GM03348 (cell line): ENCODE measurements at regions not wholly inside any gene's neighbourhood (a gene's known extent, or its start where the extent isn't known, plus 50 kb on each side); places are given as distances from the start of the nearest gene placed in this dataset.

Experiments
- DNase-seq: peaks from one replicate; pipeline ENCODE4 v3.0.0; 2012; ENCODE audit warnings: low spot score

DNA sequence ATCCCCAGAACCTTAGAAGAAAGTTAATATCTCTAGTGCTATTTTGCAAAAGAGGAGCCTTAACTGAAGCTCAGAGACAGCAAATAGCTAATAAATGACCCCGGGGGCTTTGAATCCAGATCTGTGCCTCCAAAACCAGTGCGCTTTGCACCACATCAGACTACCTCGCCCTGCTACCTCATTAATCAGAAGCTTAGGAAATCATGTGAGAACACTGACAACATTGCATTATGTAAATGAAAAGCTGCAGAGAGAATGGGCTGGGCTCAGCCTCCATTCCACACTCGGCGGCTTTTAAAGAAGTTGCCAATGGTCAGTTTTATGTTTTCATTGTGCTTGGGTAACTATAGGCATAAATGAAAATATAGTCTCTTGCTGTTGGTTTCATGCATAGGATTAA, 54.0 kb upstream of the STMND1 start:
- no peak for DNase-seq

- DNase-seq, result peak; percentile 70
Observed at GRCh38 chr6:17045581-17046322, 56.1 kb upstream of the STMND1 start.

GRCh38 chr6:17043148-17043522, 58.7 kb upstream of the STMND1 start:
- DNase-seq, result no peak

DNA sequence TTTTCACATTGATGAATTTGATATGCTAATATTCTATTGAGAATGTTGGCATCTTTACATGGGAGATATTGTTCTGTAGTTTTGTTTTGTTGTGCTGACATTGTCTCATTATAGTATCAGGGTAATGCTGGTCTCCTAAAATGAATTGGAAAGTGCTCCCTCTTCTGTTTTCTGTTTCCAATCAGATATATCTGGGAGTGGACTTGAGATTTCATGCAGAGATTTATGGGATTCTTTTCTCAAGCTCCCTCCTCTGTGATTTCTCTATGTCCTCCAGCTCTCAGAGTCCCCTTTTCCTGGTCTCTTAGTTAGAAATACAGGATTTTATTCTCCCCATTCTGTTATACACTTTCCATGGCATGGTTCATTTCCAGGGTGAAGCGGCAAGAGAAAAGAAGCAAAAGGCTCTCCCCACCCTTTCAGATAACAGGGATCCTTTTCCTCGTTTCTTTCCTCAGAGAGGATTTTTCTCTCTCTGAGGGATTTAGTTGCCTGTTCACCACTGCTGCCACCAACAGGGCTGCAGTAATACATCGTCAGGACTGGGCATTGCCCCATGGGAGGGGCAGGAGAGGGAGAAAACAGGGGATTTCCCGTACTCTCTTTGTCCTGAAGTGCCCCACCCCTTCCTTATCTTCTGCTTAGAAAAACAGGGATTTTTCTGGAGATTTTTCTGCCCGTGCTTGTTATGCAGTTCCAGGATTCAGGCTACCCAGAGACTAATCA, 59.3 kb upstream of the STMND1 start:
- DNase-seq, result peak; percentile 54

DNA sequence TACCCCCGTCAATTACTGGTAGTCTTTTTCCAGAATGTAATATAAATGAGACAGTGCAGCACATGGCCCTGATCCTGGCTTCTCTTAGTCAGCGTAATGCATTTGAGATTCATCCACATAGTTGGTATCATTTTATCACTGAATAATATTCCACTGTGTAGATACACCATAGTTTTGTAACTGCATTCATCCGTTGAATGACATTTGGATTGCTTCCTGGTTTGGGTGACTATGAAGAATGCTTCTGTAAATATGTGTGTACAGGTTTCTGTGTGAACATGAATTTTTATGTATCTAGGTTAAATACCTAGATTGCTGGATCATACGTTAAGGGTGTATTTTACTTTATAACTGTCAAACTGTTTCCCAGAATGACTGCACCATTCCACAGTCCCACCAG, 62.6 kb upstream of the STMND1 start:
- DNase-seq, result no peak

- peak; percentile 55 for DNase-seq
Observed at GRCh38 chr6:17038316-17038715, 63.5 kb upstream of the STMND1 start.

DNA sequence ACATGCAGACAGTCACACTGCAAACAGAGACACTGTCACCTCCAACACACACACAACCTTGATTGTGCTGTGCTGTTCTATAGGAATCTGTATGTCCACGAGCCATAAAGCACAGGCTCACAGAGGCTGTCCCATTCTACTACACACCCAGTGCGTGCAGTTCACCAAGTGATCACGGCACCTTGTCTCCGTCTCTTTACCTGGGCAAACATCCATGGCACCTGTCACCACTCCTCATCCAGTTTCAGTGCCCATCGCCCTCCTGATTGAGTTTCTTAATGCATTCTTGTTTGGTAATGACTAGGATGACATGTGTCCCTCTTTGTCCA, 65.8 kb upstream of the STMND1 start:
- DNase-seq, result no peak

- DNase-seq, result no peak
Observed at GRCh38 chr6:17035257-17036064, 66.4 kb upstream of the STMND1 start.

DNA sequence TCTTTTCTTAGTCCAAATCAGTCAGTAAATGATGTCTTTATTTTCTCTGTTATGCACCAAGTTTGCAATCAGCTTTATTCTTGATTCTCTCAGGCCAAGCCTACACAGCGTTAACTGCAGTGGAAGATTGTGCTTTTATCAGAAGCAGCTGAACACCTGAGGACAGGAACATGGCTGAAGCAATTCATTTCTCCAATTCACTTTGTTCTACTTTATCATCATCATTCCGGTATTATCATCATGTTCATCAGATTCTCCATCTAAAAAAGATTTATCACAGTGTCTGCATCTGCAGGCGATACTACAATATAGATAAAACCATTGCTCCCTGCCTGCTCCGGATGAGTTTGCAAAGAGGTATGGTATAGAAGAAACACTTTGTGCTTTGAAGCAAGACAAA, 68.1 kb upstream of the STMND1 start:
- DNase-seq, result no peak

DNA sequence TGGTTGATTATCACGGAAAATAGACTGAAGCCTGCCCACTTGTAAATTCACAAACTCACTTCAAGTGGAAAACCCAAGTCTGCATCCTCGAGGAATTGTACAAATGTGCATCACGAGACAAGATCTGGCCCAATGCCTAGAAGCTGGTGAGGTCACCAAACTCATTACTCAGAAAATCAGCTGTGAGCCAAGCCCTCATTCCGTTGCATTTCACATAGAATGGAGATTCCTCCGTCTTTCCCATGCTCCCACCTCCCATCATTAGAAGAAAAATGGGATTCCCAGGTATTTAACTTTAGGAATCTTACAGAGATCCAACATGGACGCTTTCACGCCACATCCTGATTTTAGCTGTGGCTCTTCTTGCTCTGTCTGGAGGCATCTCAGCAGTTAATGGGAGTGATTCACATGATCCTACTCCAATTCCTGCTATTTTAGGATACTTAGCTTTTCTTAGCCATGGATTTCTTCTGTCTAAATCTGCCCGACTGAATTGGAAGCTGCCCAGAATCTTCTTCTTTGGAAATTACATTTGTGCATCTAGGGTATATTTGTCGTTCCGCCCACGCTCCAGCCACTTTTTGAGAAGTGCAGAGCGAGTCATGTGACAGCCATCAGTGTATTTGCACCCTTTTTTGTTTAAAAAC, 68.7 kb upstream of the STMND1 start:
- peak; percentile 80 for DNase-seq

- peak; percentile 42 for DNase-seq
Observed at GRCh38 chr6:17032590-17032987, 69.3 kb upstream of the STMND1 start.

DNA sequence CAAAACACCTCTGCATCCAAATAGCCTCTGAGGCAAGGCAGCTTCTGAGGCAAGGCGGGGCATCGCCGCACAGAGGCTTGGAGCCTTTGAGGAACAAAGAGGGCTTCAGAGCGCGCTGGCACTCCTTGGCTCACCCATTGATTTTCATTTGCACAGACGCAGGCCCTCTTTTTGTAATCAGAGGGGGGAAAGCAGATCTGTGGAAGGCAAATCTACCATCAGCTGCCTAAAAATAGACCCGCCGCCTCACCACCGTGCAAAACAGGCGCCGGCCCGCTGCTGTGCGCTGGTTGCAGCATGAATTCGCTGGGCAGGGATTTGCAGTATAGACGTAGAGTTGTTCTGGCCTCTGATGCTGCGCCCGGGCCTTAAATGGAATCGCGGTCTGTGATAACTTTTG, 69.9 kb upstream of the STMND1 start:
- DNase-seq, result no peak

- DNase-seq, result no peak
Observed at GRCh38 chr6:17027441-17027840, 74.4 kb upstream of the STMND1 start.

DNA sequence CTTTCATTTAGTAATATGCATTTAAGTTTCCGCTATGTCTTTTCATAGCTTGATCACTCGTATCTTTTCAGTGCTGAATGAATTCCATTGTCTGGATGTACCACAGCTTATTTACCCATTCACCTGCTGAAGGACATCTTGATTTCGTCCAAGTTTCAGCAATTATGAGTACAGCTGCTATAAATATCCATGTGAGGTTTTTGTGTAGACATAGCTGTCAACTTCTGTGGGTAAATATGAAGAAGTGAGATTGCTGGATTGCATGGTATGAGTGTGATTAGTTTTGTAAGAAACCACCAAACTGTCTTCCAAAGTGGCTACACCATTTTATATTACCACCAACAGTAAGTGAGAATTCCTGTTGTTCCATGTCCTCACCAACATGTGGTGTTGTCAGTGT, 79.2 kb upstream of the STMND1 start:
- DNase-seq, result no peak

DNA sequence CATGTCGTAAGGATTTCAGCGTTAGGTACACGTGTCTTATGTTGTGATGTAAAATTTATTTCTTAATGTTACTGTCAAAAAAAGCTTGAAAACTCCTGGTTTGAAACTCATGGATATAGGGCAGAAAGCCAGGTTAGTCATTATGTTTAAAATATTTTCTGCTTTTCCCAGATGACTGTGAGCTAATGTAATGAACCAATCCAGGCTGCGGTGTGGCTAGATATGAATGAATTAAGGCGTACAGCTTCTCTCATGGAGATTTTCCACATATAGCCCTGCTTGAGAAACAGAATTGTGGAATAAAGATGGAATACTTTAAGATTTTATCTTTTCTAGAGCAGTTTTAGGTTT, 80.3 kb upstream of the STMND1 start:
- no peak for DNase-seq

DNA sequence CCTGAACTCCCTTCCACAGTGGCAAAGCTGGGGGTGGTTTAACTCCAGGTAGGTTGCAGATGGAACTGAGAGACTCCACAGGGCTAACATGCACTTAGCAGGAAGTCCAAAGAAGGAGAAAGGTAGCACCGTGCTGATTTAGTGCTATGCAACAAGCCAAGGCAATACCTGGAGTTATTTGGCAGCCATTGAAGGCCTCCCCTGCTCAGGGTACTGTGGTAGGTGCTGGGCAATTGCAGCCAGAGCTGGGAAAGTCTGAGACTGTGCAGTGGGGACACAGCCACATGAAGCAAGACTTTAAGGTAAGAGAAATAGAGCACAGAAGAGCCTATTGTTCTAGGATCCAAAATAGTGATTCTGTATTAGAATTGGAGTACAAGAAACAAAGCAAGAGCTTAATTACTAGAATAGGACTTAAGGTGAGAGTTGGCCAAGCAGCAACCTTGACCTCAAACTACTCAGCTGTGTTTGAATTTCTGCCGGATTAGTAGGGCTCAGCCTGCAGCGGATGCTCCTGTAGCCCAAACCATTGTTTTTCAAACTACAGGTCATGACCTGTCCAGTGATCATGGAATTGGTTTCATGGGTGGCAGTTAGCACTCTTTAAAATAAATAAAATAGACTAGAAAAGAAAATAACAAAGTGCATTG, 80.8 kb upstream of the STMND1 start:
- no peak for DNase-seq

GRCh38 chr6:17018425-17018824, 83.4 kb upstream of the STMND1 start:
- DNase-seq, result no peak

- DNase-seq, result no peak
Observed at GRCh38 chr6:17017416-17017815, 84.4 kb upstream of the STMND1 start.

DNA sequence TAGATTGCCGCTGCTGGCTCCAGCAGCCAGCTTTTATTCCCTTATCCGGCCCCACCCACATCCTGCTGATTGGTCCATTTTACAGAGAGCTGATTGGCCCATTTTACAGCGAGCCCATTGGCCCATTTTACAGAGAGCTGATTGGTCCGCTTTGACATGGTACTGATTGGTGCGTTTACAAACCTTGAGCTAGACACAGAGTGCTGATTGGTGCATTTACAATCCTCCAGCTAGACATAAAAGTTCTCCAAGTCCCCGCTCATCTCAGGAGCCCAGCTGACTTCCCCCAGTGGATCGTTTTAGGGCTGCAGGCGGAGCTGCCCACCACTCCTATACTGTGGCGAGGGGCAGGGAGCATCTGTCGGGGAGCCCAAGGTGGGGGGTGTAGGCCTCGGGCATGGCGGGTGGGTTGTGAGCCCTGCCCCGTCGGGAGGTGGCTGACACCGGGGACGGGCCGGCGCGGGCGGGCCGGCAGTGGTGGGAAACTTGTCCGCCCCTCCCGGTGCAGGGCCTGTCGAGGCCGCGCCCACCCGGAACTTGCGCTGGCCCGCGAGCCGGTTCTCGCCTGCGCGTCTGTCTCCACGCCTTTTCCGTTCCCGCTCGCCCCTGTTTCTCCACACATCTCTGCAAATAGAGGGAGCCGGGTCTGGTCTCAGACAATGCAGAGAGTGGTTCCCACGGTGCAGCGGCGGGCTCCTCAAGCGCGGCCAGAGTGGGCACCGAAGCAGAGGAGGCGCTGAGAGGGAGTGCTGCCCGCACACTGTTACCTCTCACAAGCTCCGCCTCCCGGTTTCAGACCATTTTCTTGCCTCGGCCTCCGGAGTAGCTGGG, 86.1 kb upstream of the STMND1 start:
- DNase-seq, result no peak

GRCh38 chr6:17015144-17015543, 86.7 kb upstream of the STMND1 start:
- DNase-seq, result peak; percentile 44

- DNase-seq, result peak; percentile 79
Observed at GRCh38 chr6:17013701-17014100, 88.1 kb upstream of the STMND1 start.
